Natural killer cell (primary cell): ENCODE measurements at regions not wholly inside any gene's neighbourhood (a gene's known extent, or its start where the extent isn't known, plus 50 kb on each side); places are given as distances from the start of the nearest gene placed in this dataset.

ENCODE experiments used
- ATAC-seq, 3 donors: fragments of 150-1000 bp in 2 of 3; fragments of 200-7000 bp in 1 of 3; cut with Tn5 transposase; 1 replicate in 1 of 3; 2 replicates in 2 of 3; pipeline ENCODE4 v1.10.0; 2021; ENCODE audit warnings: mild to moderate bottlenecking in 2 of 3, moderate library complexity in 2 of 3
- DNase-seq, 2 donors: peaks; one replicate each; pipeline versions ENCODE4 v3.0.0 to v3.0.0-alpha.2; 2013 to 2021; ENCODE audit warnings: mixed read lengths in 1 of 2
- H3K27ac ChIP-seq: one replicate; pipeline ENCODE4 v1.5.1; 2013; ENCODE audit warnings: mild to moderate bottlenecking, low read length
- H3K27me3 ChIP-seq: one replicate; pipeline ENCODE4 v1.6.1; 2013; ENCODE audit warnings: low read length; ENCODE audit not compliant: control insufficient read depth, insufficient read depth
- H3K36me3 ChIP-seq: one replicate; pipeline ENCODE4 v1.6.1; 2013; ENCODE audit warnings: low read length; ENCODE audit not compliant: control insufficient read depth, insufficient read depth
- H3K4me1 ChIP-seq: one replicate; pipeline ENCODE4 v1.6.1; 2013; ENCODE audit warnings: low read length; ENCODE audit not compliant: control insufficient read depth, insufficient read depth
- H3K4me3 ChIP-seq: one replicate; pipeline ENCODE4 v1.5.1; 2013; ENCODE audit warnings: low read length
- H3K9me3 ChIP-seq: one replicate; pipeline ENCODE4 v1.6.1; 2013; ENCODE audit warnings: low read length; ENCODE audit not compliant: control insufficient read depth, insufficient read depth
- H3K27ac Mint-ChIP-seq, 2 donors: one replicate each; pipeline ENCODE4 v1.8.0; 2022; ENCODE audit warnings: mild to moderate bottlenecking in 2 of 2, mixed read lengths in 2 of 2, moderate library complexity in 1 of 2
- H3K27me3 Mint-ChIP-seq, 2 donors: one replicate each; pipeline ENCODE4 v1.8.0; 2022; ENCODE audit warnings: low read depth in 2 of 2, mixed read lengths in 2 of 2
- H3K36me3 Mint-ChIP-seq: one replicate; pipeline ENCODE4 v1.8.0; 2022; ENCODE audit warnings: mixed read lengths
- H3K4me1 Mint-ChIP-seq, 2 donors: one replicate each; pipeline ENCODE4 v1.8.0; 2022; ENCODE audit warnings: mixed read lengths in 2 of 2
- H3K4me3 Mint-ChIP-seq: one replicate; pipeline ENCODE4 v1.8.0; 2022; ENCODE audit warnings: mild to moderate bottlenecking, moderate library complexity, mixed read lengths
- H3K9me3 Mint-ChIP-seq, 2 donors: one replicate each; pipeline ENCODE4 v1.8.0; 2022; ENCODE audit warnings: mixed read lengths in 2 of 2
- CTCF ChIP-seq: fragments of 200-600 bp; IDR thresholded peaks from one replicate; pipeline ENCODE4 v1.8.0; 2022; ENCODE audit warnings: antibody characterized with exemption
- WGBS: methylation state at CpG from one replicate; pipeline ENCODE4 v1.1.7; 2013; ENCODE audit warnings: missing lambda C conversion rate; ENCODE audit not compliant: insufficient coverage; 5-methylcytosine and 5-hydroxymethylcytosine counted together
- intact Hi-C: fragments of 100-400 bp; cut with micrococcal nuclease; formaldehyde crosslinking; loops from one replicate; pipeline ENCODE4 v1.14.2; 2022

DNA sequence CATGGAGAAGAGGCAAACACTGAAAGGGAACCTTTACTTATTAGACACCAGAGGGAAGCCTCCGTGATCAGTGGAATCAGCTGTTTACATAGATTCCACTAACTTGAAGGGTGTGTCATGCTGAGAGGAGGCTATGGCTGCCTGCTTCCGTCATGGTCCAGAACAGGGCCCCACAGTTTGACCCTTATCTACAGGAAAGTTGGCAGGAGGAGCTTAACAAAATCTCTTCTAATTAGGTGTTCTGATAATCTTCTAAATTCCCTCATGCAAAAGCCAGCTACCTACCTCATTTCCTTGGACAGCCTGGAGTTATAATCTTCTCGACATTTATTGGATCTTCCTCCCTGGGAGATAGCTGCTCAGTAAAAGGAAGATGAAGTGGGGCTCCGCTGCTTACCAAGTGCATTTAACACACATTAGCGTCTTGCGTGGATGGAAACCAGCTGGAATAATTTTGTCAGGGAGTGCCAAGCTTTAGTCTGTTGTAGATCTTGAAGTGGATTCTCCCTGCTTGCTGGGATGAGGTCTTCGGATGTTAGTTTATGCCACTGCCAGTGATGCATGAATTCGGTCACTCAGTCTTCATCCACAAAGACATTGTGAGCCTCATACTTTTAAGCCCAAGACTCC, 171.0 kb downstream of the PAH start:
- WGBS: 94% methylated on average over 7 of the region's 8 CpGs
- Mint-ChIP-seq H3K36me3 (no peaks in the 10 kb centered on the region), H3K9me3 (no peaks in the 10 kb centered on the region)

DNA sequence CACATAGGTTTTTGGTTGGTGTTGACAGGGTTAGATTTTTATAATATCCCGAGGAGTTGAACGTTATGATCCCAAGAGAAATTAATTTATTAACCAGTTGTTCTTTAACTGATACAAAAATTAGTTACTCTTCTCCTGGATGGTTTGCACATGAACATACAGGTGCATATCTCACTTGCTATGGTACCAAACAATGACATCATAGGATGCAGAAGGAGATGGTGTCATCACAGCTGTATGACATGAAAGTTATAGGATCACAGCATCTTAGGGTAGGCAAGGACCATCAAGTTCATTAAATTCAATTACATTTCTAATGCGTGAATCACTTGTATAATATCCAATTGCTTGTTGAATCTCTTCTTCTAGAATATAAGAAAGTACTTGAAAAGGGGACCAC, 175.8 kb downstream of the PAH start:
- Histone ChIP-seq H3K4me1 (no peaks in the 10 kb centered on the region), H3K9me3 (peaks cover 4% of the 10 kb centered on the region), H3K27me3 (no peaks in the 10 kb centered on the region), H3K27ac (no peak overlapping the region), H3K36me3 (no peaks in the 10 kb centered on the region), H3K4me3 (no peak overlapping the region)
- Mint-ChIP-seq H3K27me3 (peaks cover 6 to 14% of the 10 kb centered on the region in 2 donors), H3K36me3 (no peaks in the 10 kb centered on the region), H3K4me3 (no peak overlapping the region), H3K4me1 (no peaks in the 10 kb centered on the region), H3K9me3 (peaks cover 2 to 3% of the 10 kb centered on the region in 2 donors), H3K27ac (no peak overlapping the region)
- intact Hi-C loops: no loop called here
- 100% methylated on average over 1 of the region's 3 CpGs for WGBS
- no peak for ATAC-seq
- no peak for DNase-seq
- no peak for TF ChIP-seq CTCF

More for the DNA sequence above, 171.0 kb downstream of the PAH start:
- H3K27ac Mint-ChIP-seq: no peak overlapping the region
- no peak overlapping the region for H3K4me3 Mint-ChIP-seq
- no peaks in the 10 kb centered on the region for H3K9me3 ChIP-seq
- no peak for ATAC-seq
- no peak for TF ChIP-seq CTCF
- no peaks in the 10 kb centered on the region for H3K4me1 ChIP-seq
- H3K27me3 Mint-ChIP-seq: peaks cover 6 to 14% of the 10 kb centered on the region in 2 donors
- no peaks in the 10 kb centered on the region for H3K27me3 ChIP-seq
- H3K4me1 Mint-ChIP-seq: no peaks in the 10 kb centered on the region
- no peak overlapping the region for H3K4me3 ChIP-seq
- no peak for DNase-seq
- no peak overlapping the region for H3K27ac ChIP-seq
- intact Hi-C loops: no loop called here
- no peaks in the 10 kb centered on the region for H3K36me3 ChIP-seq

DNA sequence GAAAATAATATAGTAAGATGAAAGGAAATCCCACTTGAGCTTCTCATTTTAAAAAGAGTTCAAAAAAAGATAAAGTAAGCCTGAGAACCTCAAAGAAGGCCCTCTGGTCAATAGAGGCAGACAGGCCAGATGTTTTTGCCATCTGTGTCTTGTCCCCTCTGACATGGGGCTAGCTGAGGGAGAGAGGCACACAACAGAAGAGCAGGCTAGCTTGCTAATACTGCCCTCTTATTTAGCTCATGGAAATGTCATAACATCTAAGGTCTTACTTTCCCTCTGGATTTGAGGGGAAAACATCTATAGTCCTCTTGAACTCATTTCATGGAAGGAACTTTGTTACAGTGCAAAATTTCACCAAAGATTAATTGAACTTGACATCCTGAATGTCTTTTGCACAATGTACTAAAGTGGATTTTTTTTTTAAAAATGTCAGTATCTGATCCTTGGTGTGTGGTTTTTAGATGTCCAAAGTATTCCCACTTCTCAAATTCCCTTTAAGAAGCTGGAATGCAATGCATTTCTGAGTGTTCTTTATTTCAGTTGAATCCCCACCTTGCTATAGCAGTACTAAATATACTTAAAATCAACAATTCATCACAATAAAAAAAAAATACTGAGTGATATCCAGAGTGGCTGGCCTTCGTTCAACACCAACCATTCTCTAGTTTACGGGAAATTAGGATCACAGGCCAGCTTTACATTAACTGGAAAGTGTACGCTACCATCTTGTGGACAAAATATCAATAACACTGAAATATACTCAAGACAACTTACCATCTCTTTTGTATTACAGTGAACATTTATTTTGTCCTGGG, 176.7 kb downstream of the PAH start:
- Mint-ChIP-seq H3K27me3 (peaks cover 4 to 9% of the 10 kb centered on the region in 2 donors), H3K36me3 (no peaks in the 10 kb centered on the region), H3K27ac (no peak overlapping the region), H3K9me3 (peaks cover 2 to 3% of the 10 kb centered on the region in 2 donors), H3K4me1 (peaks cover 6% of the 10 kb centered on the region in 2 donors), H3K4me3 (no peak overlapping the region)
- intact Hi-C loops: no loop called here
- WGBS: 74% methylated on average over 3 of the region's 3 CpGs
- Histone ChIP-seq H3K9me3 (peaks cover 4% of the 10 kb centered on the region), H3K27me3 (no peaks in the 10 kb centered on the region), H3K4me3 (no peak overlapping the region), H3K4me1 (peaks cover under 1% of the 10 kb centered on the region), H3K36me3 (no peaks in the 10 kb centered on the region), H3K27ac (no peak overlapping the region)
- no peak for DNase-seq
- no peak for TF ChIP-seq CTCF
- no peak for ATAC-seq
